Spleen (tissue), 7 donors: ENCODE measurements at regions not wholly inside any gene's neighbourhood (a gene's known extent, or its start where the extent isn't known, plus 50 kb on each side); places are given as distances from the start of the nearest gene placed in this dataset.

ENCODE experiments used
- CTCF ChIP-seq, 11 experiments: fragments of 200-600 bp in 7 of 11; fragments of 450-650 bp in 4 of 11; sonication (generic) in 4 of 11; IDR thresholded peaks in 8 of 11; conservative IDR thresholded peaks in 3 of 11; 1 replicate in 7 of 11; 2 replicates in 4 of 11; pipeline versions ENCODE4 v1.4.0 to v1.8.0; 2016 to 2021; ENCODE audit warnings: antibody characterized with exemption in 11 of 11, inconsistent platforms in 4 of 11, mild to moderate bottlenecking in 1 of 11
- POLR2AphosphoS5 ChIP-seq, 3 donors: sonication (generic); formaldehyde crosslinking; IDR thresholded peaks; one replicate each; pipeline ENCODE4 v1.5.1; 2017; ENCODE audit warnings: antibody characterized with exemption in 3 of 3
- donor health status: DM: no; HTN: no; CAD: no; lungs with moderate emphysema.
- donor health status: DM: no; HTN: no; CAD: no.
- donor health status: DM: no; HTN: no; CAD: no.

GRCh38 chr16:62190426-62190825 lies 154.2 kb upstream of the CDH8 start:
- TF ChIP-seq POLR2AphosphoS5 (IDR thresholded peaks at IDR 0.05) (no peak), CTCF (IDR thresholded peaks at IDR 0.05 in 8 of 11, conservative IDR thresholded peaks at IDR 0.05 in 3 of 11) (peak in 5 of 11 experiments; percentile 18 to 52 (median 34))
